ENCODE measurements at regions not wholly inside any gene's neighbourhood (a gene's known extent, or its start where the extent isn't known, plus 50 kb on each side); places are given as distances from the start of the nearest gene placed in this dataset.
A peak's percentile ranks its signal among the peaks of the same experiment; 100 is the strongest.

DNA sequence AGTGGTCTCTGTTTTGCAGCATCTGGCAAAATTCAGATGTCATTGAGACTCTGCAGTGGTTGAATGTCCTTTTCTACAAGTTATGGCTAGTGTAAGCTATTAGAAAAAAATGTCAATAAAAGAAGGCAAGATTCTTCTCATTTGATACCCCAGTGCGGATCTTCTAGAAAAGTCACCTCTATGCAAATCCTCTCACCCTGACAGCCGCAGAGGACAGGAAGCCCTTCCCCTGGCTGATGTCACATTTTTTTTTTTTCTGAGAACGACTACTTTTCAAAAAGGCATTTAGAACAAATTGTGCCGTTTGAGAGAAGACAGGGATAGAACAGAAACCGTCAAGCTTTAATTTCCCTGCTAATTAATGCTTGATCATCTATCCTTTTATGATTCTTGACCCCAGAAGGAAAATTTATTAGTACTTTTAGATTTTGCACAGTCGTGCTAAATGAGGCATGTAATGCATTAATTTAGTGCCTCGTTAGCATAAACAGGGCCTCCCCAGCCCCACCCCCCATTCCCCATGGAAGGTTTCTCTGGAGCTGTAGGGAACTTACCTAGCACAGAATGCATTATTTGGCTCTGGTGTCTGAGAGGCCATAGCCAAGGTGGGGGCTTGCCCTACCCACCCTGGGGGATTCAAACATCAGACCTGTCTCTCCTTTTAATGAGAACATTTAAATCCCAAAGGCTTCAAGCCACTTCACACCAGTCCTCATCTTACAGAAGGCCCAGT is 183.8 kb downstream of the OPA1 start:
- Histone ChIP-seq H3K27me3 (ENCODE audit: control insufficient read depth, insufficient read depth, low read length) (peaks cover 12% of the 10 kb centered on the region), H3K36me3 (ENCODE audit: control insufficient read depth, insufficient read depth, low read length) (no peaks in the 10 kb centered on the region), H3K4me3 (ENCODE audit: low read depth, low read length) (no peak overlapping the region)
- TF ChIP-seq, protein P1, sequence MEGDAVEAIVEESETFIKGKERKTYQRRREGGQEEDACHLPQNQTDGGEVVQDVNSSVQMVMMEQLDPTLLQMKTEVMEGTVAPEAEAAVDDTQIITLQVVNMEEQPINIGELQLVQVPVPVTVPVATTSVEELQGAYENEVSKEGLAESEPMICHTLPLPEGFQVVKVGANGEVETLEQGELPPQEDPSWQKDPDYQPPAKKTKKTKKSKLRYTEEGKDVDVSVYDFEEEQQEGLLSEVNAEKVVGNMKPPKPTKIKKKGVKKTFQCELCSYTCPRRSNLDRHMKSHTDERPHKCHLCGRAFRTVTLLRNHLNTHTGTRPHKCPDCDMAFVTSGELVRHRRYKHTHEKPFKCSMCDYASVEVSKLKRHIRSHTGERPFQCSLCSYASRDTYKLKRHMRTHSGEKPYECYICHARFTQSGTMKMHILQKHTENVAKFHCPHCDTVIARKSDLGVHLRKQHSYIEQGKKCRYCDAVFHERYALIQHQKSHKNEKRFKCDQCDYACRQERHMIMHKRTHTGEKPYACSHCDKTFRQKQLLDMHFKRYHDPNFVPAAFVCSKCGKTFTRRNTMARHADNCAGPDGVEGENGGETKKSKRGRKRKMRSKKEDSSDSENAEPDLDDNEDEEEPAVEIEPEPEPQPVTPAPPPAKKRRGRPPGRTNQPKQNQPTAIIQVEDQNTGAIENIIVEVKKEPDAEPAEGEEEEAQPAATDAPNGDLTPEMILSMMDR (IDR thresholded peaks at IDR 0.05; ENCODE audit: insufficient read depth, low read length, severe bottlenecking), result no peak
- DNase-seq (ENCODE audit: low read depth) (no peak), FAIRE-seq (no peak)

DNA sequence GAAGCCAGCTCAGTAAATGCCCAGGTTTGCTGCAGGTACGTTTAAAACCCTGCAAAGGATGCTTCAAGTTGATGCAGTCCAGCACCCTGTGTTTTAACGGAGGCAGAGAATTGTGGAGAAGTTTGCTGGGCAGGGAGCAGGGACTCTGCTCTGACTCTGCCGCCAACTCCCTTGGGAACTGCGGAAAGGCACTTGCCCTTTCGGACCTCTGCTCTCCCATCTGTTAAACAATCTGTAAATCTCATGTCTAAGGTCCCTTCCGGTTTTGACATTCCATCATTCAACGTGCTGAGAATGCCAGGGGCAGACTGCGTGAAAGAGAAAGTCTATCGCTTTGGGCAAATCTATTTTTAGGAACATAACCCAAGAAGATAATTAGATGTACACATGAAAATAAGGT is 184.5 kb downstream of the OPA1 start:
- FAIRE-seq (no peak), DNase-seq (ENCODE audit: low read depth) (no peak)
- TF ChIP-seq, protein P1 (IDR thresholded peaks at IDR 0.05; ENCODE audit: insufficient read depth, low read length, severe bottlenecking), result no peak
- H3K36me3 ChIP-seq (ENCODE audit: control insufficient read depth, insufficient read depth, low read length), result no peaks in the 10 kb centered on the region
- H3K4me3 ChIP-seq (ENCODE audit: low read depth, low read length), result no peak overlapping the region
- H3K27me3 ChIP-seq (ENCODE audit: control insufficient read depth, insufficient read depth, low read length), result peaks cover 12% of the 10 kb centered on the region

DNA sequence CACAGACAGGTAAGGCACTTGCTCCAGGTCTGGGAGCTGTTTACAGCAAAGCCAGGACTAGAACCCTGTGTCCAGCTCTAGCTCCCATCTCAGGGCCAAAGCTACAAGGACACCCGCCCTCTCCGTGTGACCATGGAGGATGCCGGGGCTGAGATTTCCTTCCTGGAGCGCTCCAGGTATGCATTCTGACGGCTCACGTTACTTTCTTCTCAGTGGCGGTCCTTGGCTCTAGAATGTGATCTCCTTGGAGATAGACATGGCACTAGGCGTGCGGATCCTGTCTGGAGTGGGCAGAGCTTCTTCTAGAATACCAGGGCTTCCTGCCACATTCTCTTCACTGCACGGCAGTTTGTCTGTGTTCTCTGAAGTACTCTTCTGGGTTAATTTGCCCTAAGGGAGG is 185.7 kb downstream of the OPA1 start:
- no peak for FAIRE-seq
- Histone ChIP-seq H3K4me3 (ENCODE audit: low read depth, low read length) (no peak overlapping the region), H3K27me3 (ENCODE audit: control insufficient read depth, insufficient read depth, low read length) (peaks cover 9% of the 10 kb centered on the region), H3K36me3 (ENCODE audit: control insufficient read depth, insufficient read depth, low read length) (no peaks in the 10 kb centered on the region)
- TF ChIP-seq, protein P1 (IDR thresholded peaks at IDR 0.05; ENCODE audit: insufficient read depth, low read length, severe bottlenecking), result no peak
- DNase-seq (ENCODE audit: low read depth), result no peak

DNA sequence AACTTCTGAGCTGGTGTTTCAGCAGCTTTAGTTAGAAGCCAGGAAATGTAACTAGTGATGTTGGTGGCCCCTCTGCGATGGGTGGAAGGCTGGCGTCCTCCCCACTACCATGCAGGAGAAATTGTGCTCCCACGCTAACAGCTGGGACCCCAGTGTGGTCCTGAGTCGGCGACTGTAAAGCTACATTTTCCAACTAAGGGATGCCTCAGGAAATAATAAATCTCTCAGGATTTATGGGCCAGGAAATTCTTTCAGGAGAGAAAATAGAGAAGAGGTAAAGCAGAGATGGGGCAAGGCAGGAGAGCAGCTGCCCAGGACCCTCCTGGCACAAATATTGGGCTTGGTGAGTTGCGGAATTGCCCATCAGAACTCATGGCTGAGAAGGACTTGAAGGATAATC is 186.9 kb downstream of the OPA1 start:
- H3K4me3 ChIP-seq (ENCODE audit: low read depth, low read length), result no peak overlapping the region
- TF ChIP-seq, protein P1 (IDR thresholded peaks at IDR 0.05; ENCODE audit: insufficient read depth, low read length, severe bottlenecking), result no peak
- H3K36me3 ChIP-seq (ENCODE audit: control insufficient read depth, insufficient read depth, low read length), result no peaks in the 10 kb centered on the region
- peaks cover 9% of the 10 kb centered on the region for H3K27me3 ChIP-seq (ENCODE audit: control insufficient read depth, insufficient read depth, low read length)
- FAIRE-seq (no peak), DNase-seq (ENCODE audit: low read depth) (no peak)

DNA sequence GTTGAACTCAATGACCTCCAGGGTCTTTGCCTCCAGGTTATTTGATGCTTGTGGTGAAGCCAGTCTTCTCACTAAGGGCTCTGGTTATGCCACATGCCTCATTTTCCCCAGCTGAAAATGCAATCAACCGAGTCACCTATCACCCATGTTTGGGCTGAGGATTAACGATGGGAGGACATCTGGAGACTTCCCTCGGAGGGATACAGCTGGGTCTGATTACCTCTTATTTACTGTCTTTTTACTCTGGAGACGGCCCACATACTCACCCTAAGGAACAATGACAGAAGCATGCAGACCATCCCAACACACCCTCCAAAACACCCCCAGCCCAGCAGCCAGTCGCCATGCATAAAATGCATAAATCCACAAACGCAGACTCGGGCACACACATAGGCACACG is 187.4 kb downstream of the OPA1 start:
- TF ChIP-seq, protein P1 (IDR thresholded peaks at IDR 0.05; ENCODE audit: insufficient read depth, low read length, severe bottlenecking), result no peak
- DNase-seq (ENCODE audit: low read depth), result no peak
- Histone ChIP-seq H3K27me3 (ENCODE audit: control insufficient read depth, insufficient read depth, low read length) (peaks cover 9% of the 10 kb centered on the region), H3K36me3 (ENCODE audit: control insufficient read depth, insufficient read depth, low read length) (no peaks in the 10 kb centered on the region), H3K4me3 (ENCODE audit: low read depth, low read length) (no peak overlapping the region)
- peak; percentile 23 for FAIRE-seq

Measured in bronchial epithelial cell (primary cell).